AG04449 (cell line): ENCODE measurements at regions not wholly inside any gene's neighbourhood (a gene's known extent, or its start where the extent isn't known, plus 50 kb on each side); places are given as distances from the start of the nearest gene placed in this dataset.
"Not testable (repeated sequence)": the region's sequence is repeated elsewhere in the genome, so short reads cannot be mapped to it uniquely, and the experiment has no call there.

Source experiments
- CTCF ChIA-PET: fragments of 350-600 bp; formaldehyde crosslinking; extraction: SDS; loops from one replicate; lab custom pipeline; 2021; ENCODE audit warnings: antibody characterized with exemption; lab: Yijun Ruan, JAX
- POLR2A ChIA-PET: fragments of 400-600, 350-600 bp; formaldehyde crosslinking; extraction: SDS; loops from one replicate; lab custom pipeline; 2020; ENCODE audit warnings: antibody characterized with exemption, inconsistent platforms; lab: Yijun Ruan, JAX
- DNase-seq: peaks from one replicate; pipeline ENCODE4 v3.0.0-alpha.2; 2010; ENCODE audit warnings: low read depth, low spot score
- H3K4me3 ChIP-seq: 2 replicates; pipeline ENCODE4 v1.5.1; 2011; ENCODE audit warnings: low read depth, mild to moderate bottlenecking, control low read depth, low read length
- CTCF ChIP-seq: IDR thresholded peaks from one replicate; pipeline ENCODE4 v1.5.1; 2011; ENCODE audit warnings: mild to moderate bottlenecking, moderate library complexity, low read length, control low read depth, inconsistent platforms; ENCODE audit not compliant: insufficient read depth; ENCODE audit errors: missing control alignments

GRCh38 chr1:215405211-215405610, 161.9 kb upstream of the KCTD3 start:
- DNase-seq: no peak
- POLR2A ChIA-PET: no interaction called here
- no peak for TF ChIP-seq CTCF
- no peak overlapping the region for H3K4me3 ChIP-seq
- CTCF ChIA-PET: no interaction called here

DNA sequence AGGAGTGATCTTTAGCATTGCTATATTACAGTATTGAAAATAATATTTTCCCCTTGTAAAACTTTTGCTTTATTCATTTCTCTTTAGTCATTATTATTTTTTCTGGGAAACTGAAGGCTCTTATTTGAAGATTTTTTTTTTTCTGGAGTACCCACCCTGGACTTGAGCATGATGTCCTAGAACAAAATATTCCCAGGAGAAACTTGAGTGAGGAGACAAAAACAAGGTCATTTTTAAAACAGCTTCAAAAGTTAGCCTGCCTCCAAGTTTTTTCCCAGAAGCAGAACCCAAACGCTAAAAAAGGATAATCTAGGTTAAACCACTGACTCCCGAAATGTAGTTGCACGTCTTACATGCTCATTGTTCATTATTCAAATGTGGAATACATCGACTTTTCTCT, 160.2 kb upstream of the KCTD3 start:
- POLR2A ChIA-PET: no interaction called here
- CTCF ChIA-PET: no interaction called here
- no peak for TF ChIP-seq CTCF
- no peak for DNase-seq
- no peak overlapping the region for H3K4me3 ChIP-seq

GRCh38 chr1:215407575-215407974, 159.5 kb upstream of the KCTD3 start:
- no peak for DNase-seq
- POLR2A ChIA-PET: no interaction called here
- H3K4me3 ChIP-seq: no peak overlapping the region
- no peak for TF ChIP-seq CTCF
- CTCF ChIA-PET: no interaction called here

- H3K4me3 ChIP-seq, POLR2A ChIA-PET, CTCF ChIA-PET, DNase-seq: not testable (repeated sequence)
These were observed 157.6 kb upstream of the KCTD3 start for GRCh38 chr1:215409546-215409945.

DNA sequence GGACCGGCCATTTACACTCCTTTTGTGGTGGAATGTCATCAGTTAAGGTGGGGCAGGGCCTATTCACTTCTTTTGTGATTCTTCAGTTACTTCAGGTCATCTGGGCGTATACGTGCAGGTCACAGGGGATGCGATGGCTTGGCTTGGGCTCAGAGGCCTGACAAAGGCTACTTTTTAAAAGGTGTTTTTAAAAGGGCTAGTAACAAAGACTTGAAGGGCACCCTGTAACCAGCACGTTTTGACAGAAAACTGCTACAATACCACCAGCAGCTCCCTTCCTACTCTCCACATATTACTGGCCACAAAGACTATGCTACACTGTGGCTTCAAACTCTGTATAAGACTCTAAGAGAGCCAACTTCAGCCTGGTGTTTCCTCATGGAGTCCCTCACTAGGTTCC, 151.6 kb upstream of the KCTD3 start:
- POLR2A ChIA-PET: not testable (repeated sequence)

DNA sequence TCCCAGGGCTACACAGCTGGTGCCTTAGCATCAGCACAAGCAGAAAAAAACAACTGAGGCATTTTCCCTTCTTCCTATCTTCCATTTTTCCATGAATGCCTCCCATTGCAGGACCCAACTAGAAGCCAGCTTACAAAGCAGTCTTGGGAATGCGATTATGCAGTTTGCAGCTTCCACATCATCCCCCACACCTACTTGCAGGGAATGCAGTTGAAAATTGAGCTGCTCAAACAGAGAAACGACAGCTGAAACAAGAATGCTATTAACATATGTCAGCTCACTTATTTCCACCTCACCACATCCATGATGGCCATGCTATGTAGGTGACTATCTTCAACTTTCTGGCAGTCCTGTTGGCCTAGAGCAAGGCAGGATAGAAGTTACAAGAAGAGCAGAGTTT, 150.6 kb upstream of the KCTD3 start:
- TF ChIP-seq CTCF: no peak
- POLR2A ChIA-PET: no interaction called here
- no peak for DNase-seq
- CTCF ChIA-PET: no interaction called here
- H3K4me3 ChIP-seq: no peak overlapping the region

More for the DNA sequence above, 151.6 kb upstream of the KCTD3 start:
- CTCF ChIA-PET, H3K4me3 ChIP-seq, DNase-seq: not testable (repeated sequence)

GRCh38 chr1:215417122-215417521, 150.0 kb upstream of the KCTD3 start:
- DNase-seq: no peak
- CTCF ChIA-PET: no interaction called here
- POLR2A ChIA-PET: no interaction called here
- no peak for TF ChIP-seq CTCF
- H3K4me3 ChIP-seq: no peak overlapping the region
